ENCODE measurements at regions not wholly inside any gene's neighbourhood (a gene's known extent, or its start where the extent isn't known, plus 50 kb on each side); places are given as distances from the start of the nearest gene placed in this dataset.

DNA sequence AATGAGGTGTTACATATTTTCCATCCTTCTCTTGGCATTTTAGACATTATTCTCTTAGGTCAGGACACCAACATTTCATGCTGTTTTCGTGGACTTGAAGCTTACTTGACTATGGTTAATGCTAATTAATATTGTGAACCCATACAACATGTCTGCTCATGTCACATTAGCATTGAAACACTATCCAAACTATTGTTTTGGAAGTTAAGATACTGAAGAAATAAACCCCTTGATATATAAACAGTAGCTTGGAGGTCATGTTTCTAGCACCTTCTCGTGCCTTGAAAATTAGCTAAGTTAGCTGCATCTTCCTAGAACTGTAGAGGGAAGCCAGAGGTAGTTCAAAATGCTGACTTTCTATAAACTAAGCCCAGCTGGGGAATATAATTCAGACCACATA lies 288.8 kb downstream of the LTN1 start:
- no peaks in the 10 kb centered on the region for H3K4me1 ChIP-seq
- DNase-seq, result no peak
- TF ChIP-seq POLR2A (IDR thresholded peaks at IDR 0.05), result no peak
- TF ChIP-seq, protein P1, sequence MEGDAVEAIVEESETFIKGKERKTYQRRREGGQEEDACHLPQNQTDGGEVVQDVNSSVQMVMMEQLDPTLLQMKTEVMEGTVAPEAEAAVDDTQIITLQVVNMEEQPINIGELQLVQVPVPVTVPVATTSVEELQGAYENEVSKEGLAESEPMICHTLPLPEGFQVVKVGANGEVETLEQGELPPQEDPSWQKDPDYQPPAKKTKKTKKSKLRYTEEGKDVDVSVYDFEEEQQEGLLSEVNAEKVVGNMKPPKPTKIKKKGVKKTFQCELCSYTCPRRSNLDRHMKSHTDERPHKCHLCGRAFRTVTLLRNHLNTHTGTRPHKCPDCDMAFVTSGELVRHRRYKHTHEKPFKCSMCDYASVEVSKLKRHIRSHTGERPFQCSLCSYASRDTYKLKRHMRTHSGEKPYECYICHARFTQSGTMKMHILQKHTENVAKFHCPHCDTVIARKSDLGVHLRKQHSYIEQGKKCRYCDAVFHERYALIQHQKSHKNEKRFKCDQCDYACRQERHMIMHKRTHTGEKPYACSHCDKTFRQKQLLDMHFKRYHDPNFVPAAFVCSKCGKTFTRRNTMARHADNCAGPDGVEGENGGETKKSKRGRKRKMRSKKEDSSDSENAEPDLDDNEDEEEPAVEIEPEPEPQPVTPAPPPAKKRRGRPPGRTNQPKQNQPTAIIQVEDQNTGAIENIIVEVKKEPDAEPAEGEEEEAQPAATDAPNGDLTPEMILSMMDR (IDR thresholded peaks at IDR 0.05), result no peak
- intact Hi-C loops (cut with DNase I; ENCODE audit: low total_unique reads), result no loop called here
- H3K36me3 ChIP-seq, result no peaks in the 10 kb centered on the region
- H3K27me3 ChIP-seq, result no peaks in the 10 kb centered on the region
- no peak overlapping the region for H3K4me3 ChIP-seq
- peak overlapping the region in 1 of 2 donors; percentile 6 for H3K27ac ChIP-seq
- no peaks in the 10 kb centered on the region for H3K9me3 ChIP-seq

DNA sequence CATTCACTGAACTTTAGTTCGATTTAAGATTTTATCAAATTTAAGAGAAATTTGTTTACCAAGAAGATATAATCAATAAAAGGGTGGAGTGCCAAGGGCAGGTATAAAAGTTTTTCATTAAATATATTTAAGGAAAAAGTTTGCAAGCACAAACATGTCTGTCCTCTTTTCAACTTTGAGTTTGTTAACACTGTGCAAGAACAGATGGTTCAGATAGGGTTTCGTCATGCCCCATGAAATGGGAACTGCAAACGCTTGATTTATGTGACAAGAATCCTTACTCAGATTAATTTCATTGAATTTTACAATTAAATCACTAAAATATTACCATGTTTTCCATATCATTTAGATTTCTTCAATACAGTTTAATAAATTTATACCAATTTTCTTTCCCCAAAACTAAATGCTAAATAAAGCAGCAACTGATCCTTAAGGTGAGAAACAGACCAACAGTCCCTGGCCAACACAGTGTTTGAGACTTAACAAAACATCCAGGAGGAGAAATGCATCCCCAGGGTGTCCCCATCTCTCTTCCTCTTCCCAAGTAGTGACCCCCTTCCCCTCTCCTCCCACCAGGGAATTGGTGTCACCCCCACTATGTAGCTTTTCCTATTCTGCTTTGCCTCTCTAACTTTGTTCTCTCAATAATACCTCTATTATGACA lies 292.9 kb downstream of the LTN1 start:
- no peak overlapping the region for H3K27ac ChIP-seq
- intact Hi-C loops (cut with DNase I; ENCODE audit: low total_unique reads), result no loop called here

DNA sequence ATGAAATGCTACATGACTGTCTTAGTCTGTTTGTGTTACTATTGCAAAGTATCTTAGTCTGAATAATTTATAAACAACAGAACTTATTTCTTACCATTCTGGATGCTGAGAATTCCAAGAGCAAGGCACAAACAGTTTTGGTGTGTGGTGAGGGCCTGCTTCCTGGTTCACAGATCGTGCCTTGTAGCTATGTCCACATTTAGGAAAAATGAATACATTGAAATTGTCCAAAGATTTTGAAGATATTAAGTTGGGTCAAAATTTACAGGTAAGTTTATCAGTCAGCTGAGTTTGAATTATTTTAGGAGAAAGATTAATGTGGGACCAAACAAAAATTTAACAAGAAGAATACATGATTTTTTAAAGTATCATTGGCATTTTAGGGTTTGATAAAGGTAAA lies 293.5 kb downstream of the LTN1 start:
- TF ChIP-seq, protein P1 (IDR thresholded peaks at IDR 0.05), result no peak

More for the DNA sequence above, 292.9 kb downstream of the LTN1 start:
- DNase-seq, result no peak
- no peak overlapping the region for H3K4me3 ChIP-seq
- TF ChIP-seq, protein P1 (IDR thresholded peaks at IDR 0.05), result no peak
- TF ChIP-seq POLR2A (IDR thresholded peaks at IDR 0.05), result no peak
- H3K27me3 ChIP-seq, result no peaks in the 10 kb centered on the region
- no peaks in the 10 kb centered on the region for H3K4me1 ChIP-seq
- no peaks in the 10 kb centered on the region for H3K36me3 ChIP-seq
- no peaks in the 10 kb centered on the region for H3K9me3 ChIP-seq

DNA sequence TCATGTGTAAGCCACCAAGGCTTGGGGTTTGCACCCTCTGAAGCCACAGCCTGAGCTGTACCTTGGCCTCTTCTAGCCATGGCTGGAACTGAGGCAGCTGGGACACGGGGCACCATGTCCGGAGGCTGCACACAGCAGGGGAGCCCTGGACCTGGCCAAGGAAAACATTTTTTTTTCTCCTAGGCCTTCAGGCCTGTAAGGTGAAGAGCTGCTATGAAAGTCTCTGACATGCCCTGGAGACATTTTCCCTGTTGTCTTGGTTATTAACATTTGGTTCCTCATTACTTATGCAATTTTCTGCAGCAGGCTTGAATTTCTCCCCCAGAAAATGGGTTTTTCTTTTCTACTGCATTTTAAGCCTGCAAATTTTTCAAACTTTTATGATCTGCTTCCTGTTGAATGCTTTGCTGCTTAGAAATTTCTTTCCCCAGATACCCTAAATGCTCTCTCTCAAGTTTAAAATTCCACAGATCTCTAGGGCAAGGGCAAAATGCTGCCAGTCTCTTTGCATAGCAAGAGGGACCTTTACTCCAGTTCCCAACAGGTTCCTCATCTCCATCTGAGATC lies 295.8 kb downstream of the LTN1 start:
- H3K9me3 ChIP-seq, result no peaks in the 10 kb centered on the region
- H3K4me1 ChIP-seq, result no peaks in the 10 kb centered on the region
- H3K27me3 ChIP-seq, result no peaks in the 10 kb centered on the region
- H3K36me3 ChIP-seq, result no peaks in the 10 kb centered on the region
- TF ChIP-seq, protein P1 (IDR thresholded peaks at IDR 0.05), result no peak
- no peak for TF ChIP-seq POLR2A (IDR thresholded peaks at IDR 0.05)
- no peak overlapping the region for H3K27ac ChIP-seq
- no peak for DNase-seq
- no peak overlapping the region for H3K4me3 ChIP-seq
- intact Hi-C loops (cut with DNase I; ENCODE audit: low total_unique reads), result no loop called here

More for the DNA sequence above, 293.5 kb downstream of the LTN1 start:
- no peak overlapping the region for H3K27ac ChIP-seq
- H3K4me1 ChIP-seq, result no peaks in the 10 kb centered on the region
- no peaks in the 10 kb centered on the region for H3K27me3 ChIP-seq
- DNase-seq, result no peak
- H3K4me3 ChIP-seq, result no peak overlapping the region
- no peaks in the 10 kb centered on the region for H3K9me3 ChIP-seq
- no peaks in the 10 kb centered on the region for H3K36me3 ChIP-seq
- intact Hi-C loops (cut with DNase I; ENCODE audit: low total_unique reads), result no loop called here

DNA sequence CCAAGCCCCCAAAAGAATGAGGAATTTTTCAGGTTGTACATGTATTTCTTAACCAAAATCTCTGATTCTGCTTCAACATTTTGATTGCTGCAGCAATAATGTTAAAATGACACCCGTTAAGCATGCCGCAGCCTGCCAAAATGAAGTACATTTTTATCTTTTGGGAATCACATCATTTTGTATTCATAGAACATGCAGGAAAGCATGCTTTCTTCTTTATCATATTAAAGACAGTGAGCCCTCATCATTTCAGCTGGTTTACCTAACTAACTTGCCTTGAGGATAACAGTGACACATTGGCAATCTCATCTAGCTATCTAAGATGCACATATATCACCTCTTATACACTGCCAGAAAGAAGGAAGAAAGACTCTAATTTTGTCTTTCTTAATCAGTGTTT lies 299.2 kb downstream of the LTN1 start:
- no peak for DNase-seq
- H3K36me3 ChIP-seq, result no peaks in the 10 kb centered on the region
- no peaks in the 10 kb centered on the region for H3K27me3 ChIP-seq
- TF ChIP-seq, protein P1 (IDR thresholded peaks at IDR 0.05), result no peak
- no peak for TF ChIP-seq POLR2A (IDR thresholded peaks at IDR 0.05)
- H3K4me1 ChIP-seq, result no peaks in the 10 kb centered on the region
- no peak overlapping the region for H3K4me3 ChIP-seq
- H3K27ac ChIP-seq, result no peak overlapping the region
- intact Hi-C loops (cut with DNase I; ENCODE audit: low total_unique reads), result no loop called here
- no peaks in the 10 kb centered on the region for H3K9me3 ChIP-seq

All from uterus (tissue), 3 donors.